ENCODE measurements at regions not wholly inside any gene's neighbourhood (a gene's known extent, or its start where the extent isn't known, plus 50 kb on each side); places are given as distances from the start of the nearest gene placed in this dataset.
"Not testable (repeated sequence)": the region's sequence is repeated elsewhere in the genome, so short reads cannot be mapped to it uniquely, and the experiment has no call there.

DNA sequence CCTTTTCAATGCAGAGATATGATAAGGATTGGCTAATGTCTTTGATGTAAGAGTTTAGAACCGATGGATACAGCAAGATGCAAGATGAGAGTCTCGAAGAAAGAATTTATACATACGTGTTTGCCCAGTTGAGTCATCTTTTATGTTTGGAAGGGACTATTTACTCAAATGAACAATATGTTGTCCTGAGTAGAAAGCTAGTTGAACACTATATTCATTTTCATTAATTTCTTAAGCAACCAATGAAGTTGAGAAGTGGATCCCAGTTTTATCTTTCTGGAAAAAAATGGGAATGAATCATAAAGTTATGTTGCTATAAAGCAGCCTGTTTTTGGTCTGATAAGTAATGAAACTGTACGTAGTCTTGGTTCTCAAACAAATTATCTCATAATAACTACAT is 1431.7 kb upstream of the FLRT2 start:
- no peak overlapping the region for H3K27ac ChIP-seq
- DNase-seq: no peak
- TF ChIP-seq EP300 (IDR thresholded peaks at IDR 0.05; ENCODE audit: low read depth) (no peak), POLR2A (IDR thresholded peaks at IDR 0.05) (no peak), POLR2AphosphoS5 (IDR thresholded peaks at IDR 0.05) (no peak)
- TF ChIP-seq, protein P1, sequence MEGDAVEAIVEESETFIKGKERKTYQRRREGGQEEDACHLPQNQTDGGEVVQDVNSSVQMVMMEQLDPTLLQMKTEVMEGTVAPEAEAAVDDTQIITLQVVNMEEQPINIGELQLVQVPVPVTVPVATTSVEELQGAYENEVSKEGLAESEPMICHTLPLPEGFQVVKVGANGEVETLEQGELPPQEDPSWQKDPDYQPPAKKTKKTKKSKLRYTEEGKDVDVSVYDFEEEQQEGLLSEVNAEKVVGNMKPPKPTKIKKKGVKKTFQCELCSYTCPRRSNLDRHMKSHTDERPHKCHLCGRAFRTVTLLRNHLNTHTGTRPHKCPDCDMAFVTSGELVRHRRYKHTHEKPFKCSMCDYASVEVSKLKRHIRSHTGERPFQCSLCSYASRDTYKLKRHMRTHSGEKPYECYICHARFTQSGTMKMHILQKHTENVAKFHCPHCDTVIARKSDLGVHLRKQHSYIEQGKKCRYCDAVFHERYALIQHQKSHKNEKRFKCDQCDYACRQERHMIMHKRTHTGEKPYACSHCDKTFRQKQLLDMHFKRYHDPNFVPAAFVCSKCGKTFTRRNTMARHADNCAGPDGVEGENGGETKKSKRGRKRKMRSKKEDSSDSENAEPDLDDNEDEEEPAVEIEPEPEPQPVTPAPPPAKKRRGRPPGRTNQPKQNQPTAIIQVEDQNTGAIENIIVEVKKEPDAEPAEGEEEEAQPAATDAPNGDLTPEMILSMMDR (IDR thresholded peaks at IDR 0.05): no peak
- H3K4me3 ChIP-seq: no peak overlapping the region
- no peaks in the 10 kb centered on the region for H3K36me3 ChIP-seq
- intact Hi-C loops (cut with DNase I; ENCODE audit: low total_unique reads) (no loop called here), in situ Hi-C loops (cut with MboI; ENCODE audit: low pct_ligation_motif_present in 1 of 4, low pct_unique_long_range_greater_than_20kb in 1 of 4, low sequenced_read_pairs in 3 of 4) (no loop called here)
- H3K4me1 ChIP-seq: no peaks in the 10 kb centered on the region
- no peaks in the 10 kb centered on the region for H3K9me3 ChIP-seq
- WGBS, 2 donors (ENCODE audit: low coverage in 1 of 2): 83 to 88% methylated on average over 4 of the region's 4 CpGs
- H3K27me3 ChIP-seq: no peaks in the 10 kb centered on the region

DNA sequence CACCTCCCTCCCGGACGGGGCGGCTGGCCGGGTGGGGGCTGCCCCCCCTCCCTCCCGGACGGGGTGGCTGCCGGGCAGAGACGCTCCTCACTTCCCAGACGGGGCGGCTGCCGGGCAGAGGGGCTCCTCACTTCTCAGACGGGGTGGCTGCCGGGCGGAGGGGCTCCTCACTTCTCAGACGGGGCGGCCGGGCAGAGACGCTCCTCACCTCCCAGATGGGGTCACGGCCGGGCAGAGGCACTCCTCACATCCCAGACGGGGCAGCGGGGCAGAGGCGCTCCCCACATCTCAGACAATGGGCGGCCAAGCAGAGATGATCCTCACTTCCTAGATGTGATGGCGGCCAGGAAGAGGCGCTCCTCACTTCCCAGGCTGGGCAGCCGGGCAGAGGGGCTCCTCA is 1430.4 kb upstream of the FLRT2 start:
- in situ Hi-C loops (cut with MboI; ENCODE audit: low pct_ligation_motif_present in 1 of 4, low pct_unique_long_range_greater_than_20kb in 1 of 4, low sequenced_read_pairs in 3 of 4); H3K4me3 ChIP-seq; H3K27ac ChIP-seq; intact Hi-C loops (cut with DNase I; ENCODE audit: low total_unique reads); H3K9me3 ChIP-seq; H3K36me3 ChIP-seq; H3K27me3 ChIP-seq; DNase-seq; H3K4me1 ChIP-seq: not testable (repeated sequence)
- 98% methylated on average over 17 of the region's 27 CpGs; no CpG with 5 or more reads in 1 of the 2 donors for WGBS, 2 donors (ENCODE audit: low coverage in 1 of 2)

DNA sequence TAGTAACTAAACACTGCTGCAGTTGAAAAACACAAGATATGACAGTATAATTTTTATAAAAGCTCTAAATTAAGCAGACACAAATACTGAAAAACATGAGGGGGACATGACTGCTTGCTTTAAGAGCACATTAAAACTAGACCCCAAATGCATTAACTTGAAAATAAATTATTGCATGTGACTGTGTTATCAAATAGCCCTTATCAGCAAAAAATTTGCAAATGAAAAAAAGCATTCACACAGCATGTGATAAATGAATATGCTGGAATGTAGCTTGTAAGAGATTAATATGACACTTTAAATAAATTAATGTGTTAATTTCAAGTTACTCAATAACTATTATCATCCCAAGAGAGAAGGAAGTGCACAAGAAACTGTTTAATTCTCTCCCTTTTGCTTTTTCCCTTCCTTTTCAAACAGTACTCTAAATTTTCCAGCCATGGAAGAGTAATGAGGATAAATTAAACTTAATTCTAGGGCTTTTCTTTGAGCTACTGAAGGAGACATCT is 1422.1 kb upstream of the FLRT2 start:
- Histone ChIP-seq H3K27me3 (no peaks in the 10 kb centered on the region), H3K27ac (no peak overlapping the region), H3K9me3 (peaks cover 0 to 4% of the 10 kb centered on the region in 2 donors), H3K4me1 (no peaks in the 10 kb centered on the region), H3K36me3 (no peaks in the 10 kb centered on the region), H3K4me3 (no peak overlapping the region)
- in situ Hi-C loops (cut with MboI; ENCODE audit: low pct_ligation_motif_present in 1 of 4, low pct_unique_long_range_greater_than_20kb in 1 of 4, low sequenced_read_pairs in 3 of 4) (no loop called here), intact Hi-C loops (cut with DNase I; ENCODE audit: low total_unique reads) (no loop called here)
- no peak for DNase-seq
- TF ChIP-seq POLR2A (IDR thresholded peaks at IDR 0.05): no peak
- no peak for TF ChIP-seq EP300 (IDR thresholded peaks at IDR 0.05; ENCODE audit: low read depth)
- TF ChIP-seq, protein P1 (IDR thresholded peaks at IDR 0.05): no peak
- TF ChIP-seq POLR2AphosphoS5 (IDR thresholded peaks at IDR 0.05): no peak

GRCh38 chr14:84108746-84109457 is 1421.0 kb upstream of the FLRT2 start:
- in situ Hi-C loops (cut with MboI; ENCODE audit: low pct_ligation_motif_present in 1 of 4, low pct_unique_long_range_greater_than_20kb in 1 of 4, low sequenced_read_pairs in 3 of 4): no loop called here
- no peaks in the 10 kb centered on the region for H3K4me1 ChIP-seq
- intact Hi-C loops (cut with DNase I; ENCODE audit: low total_unique reads): no loop called here
- H3K9me3 ChIP-seq: peaks cover 0 to 4% of the 10 kb centered on the region in 2 donors
- H3K4me3 ChIP-seq: no peak overlapping the region
- TF ChIP-seq, protein P1 (IDR thresholded peaks at IDR 0.05): no peak
- no peak for TF ChIP-seq POLR2AphosphoS5 (IDR thresholded peaks at IDR 0.05)
- TF ChIP-seq EP300 (IDR thresholded peaks at IDR 0.05; ENCODE audit: low read depth): no peak
- no peak for TF ChIP-seq POLR2A (IDR thresholded peaks at IDR 0.05)
- no peaks in the 10 kb centered on the region for H3K36me3 ChIP-seq
- H3K27ac ChIP-seq: no peak overlapping the region
- 59 to 90% methylated on average over 2 to 3 of the region's 3 CpGs for WGBS, 2 donors (ENCODE audit: low coverage in 1 of 2)
- DNase-seq: no peak
- no peaks in the 10 kb centered on the region for H3K27me3 ChIP-seq

DNA sequence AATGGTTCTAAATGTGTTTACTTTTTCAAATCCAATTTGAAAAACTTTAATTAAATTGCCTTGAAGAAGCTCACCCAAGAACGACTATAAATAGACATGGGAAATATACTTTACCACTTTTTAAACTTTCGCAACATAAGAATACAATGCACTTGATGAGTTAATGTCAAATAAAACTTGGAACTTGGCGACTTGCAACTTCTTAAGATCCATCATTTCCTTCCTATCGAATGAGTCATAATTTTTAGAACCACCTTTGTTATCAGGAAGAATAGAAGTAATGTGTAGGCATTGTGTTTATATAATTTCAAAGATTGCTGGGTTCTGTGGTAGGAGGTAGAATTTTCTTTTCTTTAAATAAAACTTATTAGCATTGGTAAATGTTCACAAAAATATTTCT is 1417.4 kb upstream of the FLRT2 start:
- in situ Hi-C loops (cut with MboI; ENCODE audit: low pct_ligation_motif_present in 1 of 4, low pct_unique_long_range_greater_than_20kb in 1 of 4, low sequenced_read_pairs in 3 of 4): no loop called here
- Histone ChIP-seq H3K36me3 (no peaks in the 10 kb centered on the region), H3K4me3 (no peak overlapping the region), H3K9me3 (peaks cover 0 to 4% of the 10 kb centered on the region in 2 donors), H3K4me1 (no peaks in the 10 kb centered on the region), H3K27ac (no peak overlapping the region), H3K27me3 (no peaks in the 10 kb centered on the region)
- no peak for TF ChIP-seq EP300 (IDR thresholded peaks at IDR 0.05; ENCODE audit: low read depth)
- TF ChIP-seq, protein P1 (IDR thresholded peaks at IDR 0.05): no peak
- TF ChIP-seq POLR2A (IDR thresholded peaks at IDR 0.05): no peak
- no peak for TF ChIP-seq POLR2AphosphoS5 (IDR thresholded peaks at IDR 0.05)
- no peak for DNase-seq
- intact Hi-C loops (cut with DNase I; ENCODE audit: low total_unique reads): no loop called here
- WGBS, 2 donors (ENCODE audit: low coverage in 1 of 2): 63 to 78% methylated on average over 4 of the region's 4 CpGs

Data from transverse colon (tissue), 4 donors.